Kidney epithelial cell (primary cell): ENCODE measurements at regions not wholly inside any gene's neighbourhood (a gene's known extent, or its start where the extent isn't known, plus 50 kb on each side); places are given as distances from the start of the nearest gene placed in this dataset.

Experiments used
- DNase-seq: peaks from one replicate; pipeline ENCODE4 v3.0.0-alpha.2; 2010; ENCODE audit warnings: low read depth
- H3K27me3 ChIP-seq: 2 replicates; pipeline ENCODE4 v1.6.0; 2011; ENCODE audit warnings: low read length; ENCODE audit not compliant: control insufficient read depth, insufficient read depth
- H3K36me3 ChIP-seq: 2 replicates; pipeline ENCODE4 v1.5.1; 2011; ENCODE audit warnings: low read length; ENCODE audit not compliant: control insufficient read depth, insufficient read depth
- H3K4me3 ChIP-seq: 2 replicates; pipeline ENCODE4 v1.5.1; 2011; ENCODE audit warnings: low read depth, mild to moderate bottlenecking, control low read depth, low read length
- CTCF ChIP-seq: IDR thresholded peaks from 2 replicates; pipeline ENCODE4 v1.5.1; 2011; ENCODE audit warnings: mild to moderate bottlenecking, moderate library complexity, low read length, control low read depth, inconsistent platforms; ENCODE audit not compliant: insufficient read depth, poor library complexity, severe bottlenecking

GRCh38 chr5:12208366-12209100 lies 304.3 kb upstream of the CTNND2 start:
- TF ChIP-seq CTCF, result no peak
- H3K36me3 ChIP-seq, result no peaks in the 10 kb centered on the region
- no peak overlapping the region for H3K4me3 ChIP-seq
- no peak for DNase-seq
- no peaks in the 10 kb centered on the region for H3K27me3 ChIP-seq

GRCh38 chr5:12204761-12205160 lies 300.5 kb upstream of the CTNND2 start:
- Histone ChIP-seq H3K36me3 (no peaks in the 10 kb centered on the region), H3K4me3 (no peak overlapping the region), H3K27me3 (no peaks in the 10 kb centered on the region)
- DNase-seq, result no peak
- TF ChIP-seq CTCF, result no peak

- H3K27me3 ChIP-seq, result no peaks in the 10 kb centered on the region
- no peaks in the 10 kb centered on the region for H3K36me3 ChIP-seq
- no peak overlapping the region for H3K4me3 ChIP-seq
- no peak for TF ChIP-seq CTCF
- no peak for DNase-seq
Observed at GRCh38 chr5:12193536-12193935, 289.3 kb upstream of the CTNND2 start.

GRCh38 chr5:12183003-12183402 lies 278.8 kb upstream of the CTNND2 start:
- no peak overlapping the region for H3K4me3 ChIP-seq
- no peaks in the 10 kb centered on the region for H3K36me3 ChIP-seq
- no peaks in the 10 kb centered on the region for H3K27me3 ChIP-seq
- TF ChIP-seq CTCF, result no peak
- DNase-seq, result no peak

- Histone ChIP-seq H3K27me3 (no peaks in the 10 kb centered on the region), H3K4me3 (no peak overlapping the region), H3K36me3 (no peaks in the 10 kb centered on the region)
- no peak for TF ChIP-seq CTCF
- DNase-seq, result no peak
Observed at GRCh38 chr5:12177851-12178250, 273.6 kb upstream of the CTNND2 start.

- Histone ChIP-seq H3K4me3 (no peak overlapping the region), H3K27me3 (no peaks in the 10 kb centered on the region), H3K36me3 (no peaks in the 10 kb centered on the region)
- no peak for DNase-seq
- TF ChIP-seq CTCF, result no peak
Observed at GRCh38 chr5:12177225-12177624, 273.0 kb upstream of the CTNND2 start.
